AG04450 (cell line): ENCODE measurements at regions not wholly inside any gene's neighbourhood (a gene's known extent, or its start where the extent isn't known, plus 50 kb on each side); places are given as distances from the start of the nearest gene placed in this dataset.
"Not testable (repeated sequence)": the region's sequence is repeated elsewhere in the genome, so short reads cannot be mapped to it uniquely, and the experiment has no call there.

Experiments
- CTCF ChIA-PET: fragments of 300-600, 350-600 bp; formaldehyde crosslinking; extraction: SDS; loops from one replicate; lab custom pipeline; 2022; ENCODE audit warnings: antibody characterized with exemption, inconsistent platforms; lab: Charles Lee
- POLR2A ChIA-PET: fragments of 350-600 bp; formaldehyde crosslinking; extraction: SDS; loops from one replicate; lab custom pipeline; 2021; ENCODE audit warnings: antibody characterized with exemption, inconsistent platforms; lab: Yijun Ruan, JAX
- DNase-seq: peaks from one replicate; pipeline ENCODE4 v3.0.0-alpha.2; 2011; ENCODE audit warnings: low read depth, low spot score
- H3K27ac ChIP-seq: one replicate; pipeline ENCODE4 v1.5.1; 2012; ENCODE audit warnings: low read depth, low read length, control low read depth
- H3K27me3 ChIP-seq: one replicate; pipeline ENCODE4 v1.6.0; 2012; ENCODE audit warnings: low read length; ENCODE audit not compliant: control insufficient read depth, insufficient read depth
- H3K4me3 ChIP-seq: 2 replicates; pipeline ENCODE4 v1.5.1; 2011; ENCODE audit warnings: mild to moderate bottlenecking, low read depth, low read length, control low read depth
- H3K9me3 ChIP-seq: 2 replicates; pipeline ENCODE4 v1.5.1; 2012; ENCODE audit warnings: low read length; ENCODE audit not compliant: control insufficient read depth, insufficient read depth
- CTCF ChIP-seq: IDR thresholded peaks from 2 replicates; pipeline ENCODE4 v1.5.1; 2011; ENCODE audit warnings: low read depth, low read length, control low read depth, inconsistent platforms

GRCh38 chr5:164145458-164145857 lies 640.0 kb downstream of the MAT2B start:
- H3K9me3 ChIP-seq = no peaks in the 10 kb centered on the region
- CTCF ChIA-PET = interaction anchor here (0.9 kb wide), 1 partner anchor 358 kb away, joined by 3 read pairs; no protein-coding TSS in a partner anchor
- H3K27ac ChIP-seq = no peak overlapping the region
- H3K27me3 ChIP-seq = no peaks in the 10 kb centered on the region
- POLR2A ChIA-PET = interaction anchor here (0.6 kb wide), 1 partner anchor 9 kb away, joined by 6 read pairs; no protein-coding TSS in a partner anchor
- TF ChIP-seq CTCF = no peak
- DNase-seq = no peak
- no peak overlapping the region for H3K4me3 ChIP-seq

GRCh38 chr5:164146223-164146622 lies 640.8 kb downstream of the MAT2B start:
- CTCF ChIA-PET = no interaction called here
- Histone ChIP-seq H3K9me3 (no peaks in the 10 kb centered on the region), H3K27ac (no peak overlapping the region), H3K4me3 (no peak overlapping the region), H3K27me3 (no peaks in the 10 kb centered on the region)
- no peak for DNase-seq
- TF ChIP-seq CTCF = no peak
- POLR2A ChIA-PET = interaction anchor here (0.6 kb wide), 1 partner anchor 10 kb away, joined by 6 read pairs; no protein-coding TSS in a partner anchor

- DNase-seq = no peak
- no peaks in the 10 kb centered on the region for H3K27me3 ChIP-seq
- no peaks in the 10 kb centered on the region for H3K9me3 ChIP-seq
- no peak for TF ChIP-seq CTCF
- ChIA-PET POLR2A (no interaction called here), CTCF (interaction anchor here (0.5 kb wide), 1 partner anchor 33 kb away, joined by 3 read pairs; no protein-coding TSS in a partner anchor)
- H3K4me3 ChIP-seq = no peak overlapping the region
- no peak overlapping the region for H3K27ac ChIP-seq
These were observed 642.9 kb downstream of the MAT2B start for GRCh38 chr5:164148292-164148691.

- H3K4me3 ChIP-seq, H3K9me3 ChIP-seq, CTCF ChIA-PET: not testable (repeated sequence)
These were observed 647.1 kb downstream of the MAT2B start for GRCh38 chr5:164152539-164152938.

GRCh38 chr5:164153469-164154172 lies 648.2 kb downstream of the MAT2B start:
- TF ChIP-seq CTCF = no peak
- no peak for DNase-seq
- Histone ChIP-seq H3K27me3 (no peaks in the 10 kb centered on the region), H3K4me3 (no peak overlapping the region), H3K9me3 (no peaks in the 10 kb centered on the region), H3K27ac (no peak overlapping the region)
- CTCF ChIA-PET = no interaction called here
- POLR2A ChIA-PET = no interaction called here

More at GRCh38 chr5:164152539-164152938, 647.1 kb downstream of the MAT2B start:
- POLR2A ChIA-PET, DNase-seq, H3K27ac ChIP-seq, H3K27me3 ChIP-seq: not testable (repeated sequence)
